Stomach (tissue), 8 donors: ENCODE measurements at regions not wholly inside any gene's neighbourhood (a gene's known extent, or its start where the extent isn't known, plus 50 kb on each side); places are given as distances from the start of the nearest gene placed in this dataset.

Experiments
- DNase-seq, 2 donors: peaks; one replicate each; pipeline versions ENCODE4 v3.0.0 to v3.0.0-alpha.2; 2013 to 2019
- H3K27ac ChIP-seq, 5 donors: fragments of 200-600 bp in 4 of 5; sonication (generic) in 4 of 5; one replicate each; pipeline ENCODE4 v1.5.1; 2013 to 2019; ENCODE audit warnings: mild to moderate bottlenecking in 1 of 5, moderate library complexity in 1 of 5
- H3K27me3 ChIP-seq, 3 donors: fragments of 200-600 bp; sonication (generic); one replicate each; pipeline ENCODE4 v1.5.1; 2017 to 2019; ENCODE audit warnings: mixed run types in 1 of 3
- H3K36me3 ChIP-seq, 4 donors: fragments of 200-600 bp; sonication (generic); 1 replicate in 3 of 4; 2 replicates in 1 of 4; pipeline ENCODE4 v1.5.1; 2016 to 2019
- H3K4me1 ChIP-seq, 4 donors: fragments of 200-600 bp; sonication (generic); one replicate each; pipeline ENCODE4 v1.5.1; 2016 to 2019
- H3K4me3 ChIP-seq, 4 donors: fragments of 200-600 bp; sonication (generic) in 3 of 4; one replicate each; pipeline ENCODE4 v1.5.1; 2016 to 2019; ENCODE audit warnings: mild to moderate bottlenecking in 1 of 4
- H3K9me3 ChIP-seq, 4 donors: fragments of 200-600 bp; sonication (generic); one replicate each; pipeline ENCODE4 v1.5.1; 2016 to 2019
- CTCF ChIP-seq, 7 experiments: fragments of 450-650 bp in 4 of 7; fragments of 200-600 bp in 3 of 7; sonication (generic) in 3 of 7; IDR thresholded peaks; one replicate each; pipeline ENCODE4 v1.5.1; 2016 to 2019; ENCODE audit warnings: antibody characterized with exemption in 7 of 7, control low read depth in 2 of 7, mild to moderate bottlenecking in 1 of 7
- EP300 ChIP-seq: sonication (generic); formaldehyde crosslinking; IDR thresholded peaks from one replicate; pipeline ENCODE4 v1.6.1; 2017; ENCODE audit warnings: antibody characterized with exemption
- POLR2A ChIP-seq, 4 donors: fragments of 450-650 bp; IDR thresholded peaks; one replicate each; pipeline ENCODE4 v1.6.1; 2016; ENCODE audit warnings: antibody characterized with exemption in 4 of 4, control low read depth in 2 of 4, mild to moderate bottlenecking in 1 of 4, moderate library complexity in 1 of 4
- POLR2AphosphoS5 ChIP-seq, 3 donors: sonication (generic); formaldehyde crosslinking; IDR thresholded peaks; one replicate each; pipeline ENCODE4 v1.6.1; 2016; ENCODE audit warnings: antibody characterized with exemption in 3 of 3
- WGBS, 5 donors: extraction: QIAGEN DNeasy Blood & Tissue Kit in 3 of 5; methylation state at CpG; one replicate each; pipeline versions ENCODE4 v1.1.5 to v1.1.7; 2013 to 2018; 5-methylcytosine and 5-hydroxymethylcytosine counted together
- intact Hi-C: fragments of 100-400 bp; cut with DNase I; formaldehyde crosslinking; loops from one replicate; pipeline ENCODE4 v1.15.1; 2023; ENCODE audit warnings: low total_unique reads
- donor health status: healthy with polysubstance abuse.
- donor health status: Bipolar disorder and iron deficiency.
- donor health status: healthy.

GRCh38 chr5:40034441-40034840 is 609.7 kb upstream of the DAB2 start:
- WGBS, 5 donors: 78 to 90% (median 83%) methylated on average over 2 of the region's 2 CpGs
- Histone ChIP-seq H3K9me3 (no peaks in the 10 kb centered on the region), H3K4me3 (no peak overlapping the region), H3K27ac (no peak overlapping the region), H3K27me3 (no peaks in the 10 kb centered on the region), H3K4me1 (no peaks in the 10 kb centered on the region), H3K36me3 (no peaks in the 10 kb centered on the region)
- TF ChIP-seq POLR2A (IDR thresholded peaks at IDR 0.05) (no peak), CTCF (IDR thresholded peaks at IDR 0.05) (no peak), EP300 (no peak), POLR2AphosphoS5 (IDR thresholded peaks at IDR 0.05) (no peak)
- intact Hi-C loops: no loop called here
- no peak for DNase-seq

GRCh38 chr5:40033411-40033810 is 608.6 kb upstream of the DAB2 start:
- H3K4me3 ChIP-seq: no peak overlapping the region
- DNase-seq: peak in 1 of 2 donors; percentile 24
- H3K9me3 ChIP-seq: no peaks in the 10 kb centered on the region
- intact Hi-C loops: no loop called here
- TF ChIP-seq POLR2A (IDR thresholded peaks at IDR 0.05) (no peak), POLR2AphosphoS5 (IDR thresholded peaks at IDR 0.05) (no peak), EP300 (no peak), CTCF (IDR thresholded peaks at IDR 0.05) (no peak)
- no peaks in the 10 kb centered on the region for H3K27me3 ChIP-seq
- no peaks in the 10 kb centered on the region for H3K4me1 ChIP-seq
- no peak overlapping the region for H3K27ac ChIP-seq
- 72 to 82% (median 75%) methylated on average over 3 of the region's 3 CpGs for WGBS, 5 donors
- H3K36me3 ChIP-seq: no peaks in the 10 kb centered on the region

- Histone ChIP-seq H3K9me3 (no peaks in the 10 kb centered on the region), H3K27me3 (no peaks in the 10 kb centered on the region), H3K27ac (no peak overlapping the region), H3K4me3 (no peak overlapping the region), H3K4me1 (no peaks in the 10 kb centered on the region), H3K36me3 (no peaks in the 10 kb centered on the region)
- no peak for DNase-seq
- WGBS, 5 donors: 39 to 94% (median 90%) methylated on average over 1 of the region's 1 CpG
- intact Hi-C loops: no loop called here
- no peak for TF ChIP-seq POLR2AphosphoS5 (IDR thresholded peaks at IDR 0.05)
- TF ChIP-seq POLR2A (IDR thresholded peaks at IDR 0.05): no peak
- TF ChIP-seq CTCF (IDR thresholded peaks at IDR 0.05): no peak
- TF ChIP-seq EP300: no peak
Observed at GRCh38 chr5:40033009-40033408, 608.2 kb upstream of the DAB2 start.

- WGBS, 5 donors: 67 to 87% (median 77%) methylated on average over 2 of the region's 2 CpGs
- no peaks in the 10 kb centered on the region for H3K36me3 ChIP-seq
- no peaks in the 10 kb centered on the region for H3K27me3 ChIP-seq
- no peaks in the 10 kb centered on the region for H3K4me1 ChIP-seq
- H3K27ac ChIP-seq: no peak overlapping the region
- H3K9me3 ChIP-seq: no peaks in the 10 kb centered on the region
- no peak overlapping the region for H3K4me3 ChIP-seq
- no peak for TF ChIP-seq CTCF (IDR thresholded peaks at IDR 0.05)
- TF ChIP-seq EP300: no peak
- TF ChIP-seq POLR2AphosphoS5 (IDR thresholded peaks at IDR 0.05): no peak
- TF ChIP-seq POLR2A (IDR thresholded peaks at IDR 0.05): no peak
- intact Hi-C loops: no loop called here
- DNase-seq: no peak
Observed at GRCh38 chr5:40030661-40031060, 605.9 kb upstream of the DAB2 start.
